HCT116 (cell line): ENCODE measurements at regions not wholly inside any gene's neighbourhood (a gene's known extent, or its start where the extent isn't known, plus 50 kb on each side); places are given as distances from the start of the nearest gene placed in this dataset.
A peak's percentile ranks its signal among the peaks of the same experiment; 100 is the strongest.

Experiments used
- ATAC-seq: fragments of 200-7000 bp; cut with Tn5 transposase; 2 replicates; pipeline ENCODE4 v1.9.1; 2020; ENCODE audit warnings: mild to moderate bottlenecking, moderate library complexity
- BruUV-seq: library from RNA; stranded (reverse); fragments of 400-500 nt; replicated peaks from 2 replicates; lab custom pipeline; 2021; lab: Mats Ljungman, UMichigan
- CTCF ChIA-PET: fragments of 300-600 bp; sonication (Branson Sonifier 250); formaldehyde crosslinking; loops from one replicate; lab custom pipeline; 2021; ENCODE audit warnings: antibody characterized with exemption; lab: Charles Lee
- POLR2A ChIA-PET: fragments of 300-600, 350-600 bp; sonication (Branson Sonifier 250); formaldehyde crosslinking; loops from one replicate; lab custom pipeline; 2021; ENCODE audit warnings: antibody characterized with exemption; lab: Charles Lee
- RAD21 ChIA-PET, 2 experiments: fragments of 300-600 bp; sonication (Branson Sonifier 250); formaldehyde crosslinking; loops; one replicate each; lab custom pipeline; 2023; ENCODE audit warnings: low total read pairs in 2 of 2; ENCODE audit not compliant: uncharacterized antibody in 2 of 2, unreplicated experiment in 2 of 2, low non-redundant PET in 1 of 2; lab: Charles Lee
- DNase-seq: peaks from one replicate; pipeline ENCODE4 v3.0.0-alpha.2; 2010; ENCODE audit warnings: low read depth, low spot score
- H2AFZ ChIP-seq: fragments of 200-600 bp; shearing (Covaris generic), sonication (generic); 2 replicates; pipeline ENCODE4 v1.6.1; 2017; ENCODE audit warnings: low read depth, mixed run types, mixed read lengths, antibody characterized with exemption, low read length; ENCODE audit not compliant: poor library complexity, severe bottlenecking
- H3K27ac ChIP-seq: 2 replicates; pipeline ENCODE4 v1.5.1; 2012; ENCODE audit warnings: low read depth, low read length
- H3K27me3 ChIP-seq: fragments of 200-600 bp; sonication (generic); 2 replicates; pipeline ENCODE4 v1.6.1; 2016; ENCODE audit warnings: mixed run types, low read length, mixed read lengths; ENCODE audit not compliant: insufficient read depth
- H3K36me3 ChIP-seq, 2 experiments: fragments of 200-500 bp in 1 of 2; fragments of 200-600 bp in 1 of 2; sonication (Bioruptor generic) in 1 of 2; sonication (generic) in 1 of 2; 2 replicates each; pipeline versions ENCODE4 v1.5.1 to v1.6.1; 2014 to 2016; ENCODE audit warnings: low read length in 2 of 2, inconsistent platforms in 1 of 2, mixed read lengths in 1 of 2, mixed run types in 1 of 2; ENCODE audit not compliant: insufficient read depth in 2 of 2, control insufficient read depth in 1 of 2
- H3K4me1 ChIP-seq, 2 experiments: fragments of 200-600 bp in 1 of 2; sonication (generic) in 1 of 2; 2 replicates each; pipeline versions ENCODE4 v1.5.1 to v1.6.1; 2012 to 2017; ENCODE audit warnings: low read length in 2 of 2, inconsistent platforms in 1 of 2, mild to moderate bottlenecking in 1 of 2, mixed read lengths in 1 of 2, mixed run types in 1 of 2, moderate library complexity in 1 of 2; ENCODE audit not compliant: insufficient read depth in 2 of 2, control insufficient read depth in 1 of 2
- H3K4me2 ChIP-seq: fragments of 200-600 bp; sonication (generic); 2 replicates; pipeline ENCODE4 v1.6.1; 2017; ENCODE audit warnings: mixed run types, low read length, mixed read lengths
- H3K4me3 ChIP-seq, 2 experiments: fragments of 200-600 bp in 1 of 2; sonication (generic) in 1 of 2; replicated peaks in 1 of 2; 2 replicates each; pipeline ENCODE4 v1.5.1; 2011 to 2016; ENCODE audit warnings: low read length in 2 of 2, control low read depth in 1 of 2, low read depth in 1 of 2, mild to moderate bottlenecking in 1 of 2, mixed read lengths in 1 of 2, mixed run types in 1 of 2
- H3K79me2 ChIP-seq: fragments of 200-600 bp; sonication (generic); 2 replicates; pipeline ENCODE4 v1.6.1; 2017; ENCODE audit warnings: mild to moderate bottlenecking, mixed run types, low read length, moderate library complexity, mixed read lengths; ENCODE audit not compliant: insufficient read depth
- H3K9ac ChIP-seq: fragments of 200-600 bp; sonication (generic); 2 replicates; pipeline ENCODE4 v1.6.1; 2016; ENCODE audit warnings: low read length, mixed read lengths
- H3K9me2 ChIP-seq: fragments of 200-600 bp; sonication (generic), shearing (Covaris generic); 2 replicates; pipeline ENCODE4 v1.6.1; 2017; ENCODE audit warnings: mixed run types, mild to moderate bottlenecking, moderate library complexity; ENCODE audit not compliant: insufficient read depth
- H3K9me3 ChIP-seq, 2 experiments: fragments of 200-500 bp in 1 of 2; fragments of 200-600 bp in 1 of 2; sonication (Bioruptor generic) in 1 of 2; sonication (generic) in 1 of 2; 2 replicates each; pipeline ENCODE4 v1.6.1; 2014 to 2017; ENCODE audit warnings: low read length in 2 of 2, mixed read lengths in 2 of 2, inconsistent platforms in 1 of 2, low read depth in 1 of 2, mild to moderate bottlenecking in 1 of 2, mixed run types in 1 of 2, moderate library complexity in 1 of 2; ENCODE audit not compliant: control insufficient read depth in 1 of 2, insufficient read depth in 1 of 2
- H4K20me1 ChIP-seq: fragments of 200-600 bp; sonication (generic), shearing (Covaris generic); 2 replicates; pipeline ENCODE4 v1.6.1; 2017; ENCODE audit warnings: mixed run types, mild to moderate bottlenecking, moderate library complexity; ENCODE audit not compliant: insufficient read depth
- CBX3 ChIP-seq: IDR thresholded peaks from 2 replicates; pipeline ENCODE4 v1.6.1; 2012; ENCODE audit warnings: low read depth
- CEBPB ChIP-seq: IDR thresholded peaks from 2 replicates; pipeline ENCODE4 v1.6.1; 2012; ENCODE audit warnings: low read depth
- EGR1 ChIP-seq: IDR thresholded peaks from 2 replicates; pipeline ENCODE4 v1.6.1; 2012; ENCODE audit warnings: low read depth
- ELF1 ChIP-seq: IDR thresholded peaks from 2 replicates; pipeline ENCODE4 v1.6.1; 2012; ENCODE audit warnings: low read depth, borderline replicate concordance
- EZH2 ChIP-seq: fragments of 200-600 bp; sonication (generic); IDR thresholded peaks from 2 replicates; pipeline ENCODE4 v1.6.1; 2017; ENCODE audit warnings: antibody characterized with exemption, mixed run types
- JUND ChIP-seq: IDR thresholded peaks from 2 replicates; pipeline ENCODE4 v1.6.1; 2012
- POLR2AphosphoS5 ChIP-seq: IDR thresholded peaks from 2 replicates; pipeline ENCODE4 v1.6.1; 2011; ENCODE audit warnings: mild to moderate bottlenecking, low read depth, low read length, moderate library complexity
- RAD21 ChIP-seq: IDR thresholded peaks from 2 replicates; pipeline ENCODE4 v1.6.1; 2012; ENCODE audit warnings: low read depth, mild to moderate bottlenecking
- REST ChIP-seq: IDR thresholded peaks from 2 replicates; pipeline ENCODE4 v1.6.1; 2012; ENCODE audit warnings: low read depth
- SRF ChIP-seq: IDR thresholded peaks from 2 replicates; pipeline ENCODE4 v1.6.1; 2012; ENCODE audit warnings: low read depth
- ZFX ChIP-seq: fragments of 450-650 bp; IDR thresholded peaks from 2 replicates; pipeline ENCODE4 v1.6.1; 2017
- ZNF274 ChIP-seq: fragments of 200-500 bp; sonication (Bioruptor generic); IDR thresholded peaks from 2 replicates; pipeline ENCODE4 v1.6.1; 2014; ENCODE audit warnings: mild to moderate bottlenecking, low read depth, low read length, inconsistent platforms
- intact Hi-C: fragments of 100-400 bp; cut with micrococcal nuclease; formaldehyde crosslinking; loops from 2 replicates; pipeline ENCODE4 v1.10.0; 2022
- TF ChIP-seq, protein P1 (sequence below): IDR thresholded peaks from 2 replicates; pipeline ENCODE4 v1.6.1; 2012
- TF ChIP-seq, protein P2 (sequence below): IDR thresholded peaks from 2 replicates; pipeline ENCODE4 v1.6.1; 2012

DNA sequence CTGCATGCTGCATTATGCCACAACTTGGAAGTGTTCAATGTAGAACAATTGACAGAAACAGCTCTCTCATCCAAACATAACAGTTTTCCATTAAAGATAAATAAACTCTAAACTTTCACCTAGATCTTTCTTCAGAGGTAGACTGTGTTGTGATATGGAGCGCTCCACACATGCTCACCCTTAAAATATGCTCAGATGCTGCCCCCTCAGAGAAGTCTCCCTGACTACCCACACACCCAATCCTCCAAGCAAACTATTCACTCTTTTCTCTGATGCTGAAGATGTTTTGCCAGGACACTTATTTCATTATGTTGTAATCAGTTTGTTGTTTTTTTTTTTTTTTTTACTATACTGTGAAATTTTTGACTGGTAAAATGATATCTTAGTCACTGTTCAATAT is 206.6 kb upstream of the RASA1 start:
- H2AFZ ChIP-seq, result no peak overlapping the region
- H3K9ac ChIP-seq, result no peak overlapping the region
- H3K4me2 ChIP-seq, result no peak overlapping the region
- no peaks in the 10 kb centered on the region for H3K4me1 ChIP-seq
- H3K9me3 ChIP-seq, result no peaks in the 10 kb centered on the region
- ChIA-PET RAD21 (no interaction called here), CTCF (no interaction called here), POLR2A (no interaction called here)
- no peaks in the 10 kb centered on the region for H3K79me2 ChIP-seq
- BruUV-seq, result no TSS peak
- ATAC-seq (no peak), DNase-seq (no peak)
- no peaks in the 10 kb centered on the region for H3K9me2 ChIP-seq
- no peak for TF ChIP-seq ELF1
- TF ChIP-seq POLR2AphosphoS5, result no peak
- no peak for TF ChIP-seq ZNF274
- no peak for TF ChIP-seq REST
- no peak for TF ChIP-seq EZH2
- no peak for TF ChIP-seq CBX3
- H3K27me3 ChIP-seq, result no peaks in the 10 kb centered on the region
- H3K27ac ChIP-seq, result no peak overlapping the region
- intact Hi-C loops, result no loop called here
- no peak overlapping the region for H3K4me3 ChIP-seq
- no peaks in the 10 kb centered on the region for H3K36me3 ChIP-seq
- H4K20me1 ChIP-seq, result no peaks in the 10 kb centered on the region

DNA sequence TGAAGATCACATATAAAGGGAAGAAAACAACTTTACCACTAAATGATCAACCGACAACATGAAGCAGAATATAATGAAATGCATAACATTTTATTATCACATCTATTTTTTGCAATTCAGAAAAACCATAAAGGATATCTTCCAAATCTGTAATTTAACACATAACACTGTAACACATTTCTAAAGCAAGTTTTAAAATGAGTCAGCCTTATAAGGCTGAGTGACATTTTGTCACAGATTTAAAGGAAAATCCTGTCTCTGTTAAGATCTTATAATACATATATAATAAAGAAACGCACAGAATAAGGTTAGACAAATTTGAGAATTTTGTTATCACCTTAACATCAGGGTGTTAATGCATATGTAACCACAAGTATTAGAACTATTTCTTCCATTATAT is 198.4 kb upstream of the RASA1 start:
- Histone ChIP-seq H3K4me2 (no peak overlapping the region), H3K9ac (no peak overlapping the region), H3K4me3 (no peak overlapping the region), H3K9me2 (no peaks in the 10 kb centered on the region), H2AFZ (peak overlapping the region; percentile 69), H3K4me1 (peaks cover 0 to 5% of the 10 kb centered on the region in 2 experiments; a peak in 1 of 4 replicates), H3K9me3 (no peaks in the 10 kb centered on the region), H3K79me2 (no peaks in the 10 kb centered on the region), H3K27ac (no peak overlapping the region), H3K36me3 (no peaks in the 10 kb centered on the region), H4K20me1 (no peaks in the 10 kb centered on the region), H3K27me3 (no peaks in the 10 kb centered on the region)
- no peak for ATAC-seq
- ChIA-PET POLR2A (no interaction called here), CTCF (interaction anchor here (0.7 to 2.6 kb wide), 4 partner anchors 272 to 1655 kb away, joined by 3 to 29 read pairs (median 4); no protein-coding TSS in a partner anchor), RAD21 (no interaction called here)
- no peak for DNase-seq
- intact Hi-C loops, result no loop called here
- BruUV-seq, result no TSS peak
- TF ChIP-seq EGR1 (no peak), SRF (no peak), CEBPB (no peak), ZFX (no peak), REST (no peak), POLR2AphosphoS5 (no peak), ZNF274 (no peak), CBX3 (no peak), RAD21 (no peak), JUND (no peak)
- TF ChIP-seq, protein P1, sequence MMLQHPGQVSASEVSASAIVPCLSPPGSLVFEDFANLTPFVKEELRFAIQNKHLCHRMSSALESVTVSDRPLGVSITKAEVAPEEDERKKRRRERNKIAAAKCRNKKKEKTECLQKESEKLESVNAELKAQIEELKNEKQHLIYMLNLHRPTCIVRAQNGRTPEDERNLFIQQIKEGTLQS, result no peak
- TF ChIP-seq, protein P2, sequence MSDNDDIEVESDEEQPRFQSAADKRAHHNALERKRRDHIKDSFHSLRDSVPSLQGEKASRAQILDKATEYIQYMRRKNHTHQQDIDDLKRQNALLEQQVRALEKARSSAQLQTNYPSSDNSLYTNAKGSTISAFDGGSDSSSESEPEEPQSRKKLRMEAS, result no peak
